Coronary artery (tissue), 2 donors: ENCODE measurements at regions not wholly inside any gene's neighbourhood (a gene's known extent, or its start where the extent isn't known, plus 50 kb on each side); places are given as distances from the start of the nearest gene placed in this dataset.
"Not testable (repeated sequence)": the region's sequence is repeated elsewhere in the genome, so short reads cannot be mapped to it uniquely, and the experiment has no call there.

ENCODE experiments used
- DNase-seq: peaks from one replicate; pipeline ENCODE4 v3.0.0-alpha.2; 2017; ENCODE audit warnings: low spot score
- H3K27ac ChIP-seq, 2 donors: fragments of 200-600 bp; sonication (generic); one replicate each; pipeline ENCODE4 v1.5.1; 2016 to 2019
- H3K4me3 ChIP-seq: fragments of 200-600 bp; sonication (generic); 2 replicates; pipeline ENCODE4 v1.5.1; 2016; ENCODE audit warnings: mild to moderate bottlenecking, moderate library complexity
- TF ChIP-seq, protein P1 (sequence below): fragments of 200-600 bp; sonication (generic); IDR thresholded peaks from one replicate; pipeline ENCODE4 v1.5.1; 2019; ENCODE audit warnings: antibody characterized with exemption

DNA sequence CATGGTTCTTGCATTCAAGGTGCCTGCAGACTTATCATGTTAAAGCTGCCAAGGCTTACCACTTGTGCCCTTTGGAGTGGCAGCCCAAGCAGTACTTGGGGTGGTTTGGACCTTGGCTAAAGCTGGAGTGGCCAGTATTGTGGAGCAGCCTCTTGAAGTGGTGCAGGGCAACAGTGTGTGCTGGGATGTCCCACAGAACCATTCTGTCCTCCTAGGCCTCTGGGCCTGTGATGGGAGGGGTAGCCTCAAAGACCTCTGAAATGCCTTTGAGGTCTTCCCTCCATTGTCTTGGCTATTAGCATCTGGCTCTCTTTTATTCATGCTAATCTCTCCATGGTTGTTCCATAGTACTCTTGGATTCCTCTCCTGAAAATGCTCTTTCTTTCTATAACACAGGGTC is 78.2 kb upstream of the SLC24A4 start:
- DNase-seq = no peak
- Histone ChIP-seq H3K27ac (no peak overlapping the region), H3K4me3 (no peak overlapping the region)
- TF ChIP-seq, protein P1, sequence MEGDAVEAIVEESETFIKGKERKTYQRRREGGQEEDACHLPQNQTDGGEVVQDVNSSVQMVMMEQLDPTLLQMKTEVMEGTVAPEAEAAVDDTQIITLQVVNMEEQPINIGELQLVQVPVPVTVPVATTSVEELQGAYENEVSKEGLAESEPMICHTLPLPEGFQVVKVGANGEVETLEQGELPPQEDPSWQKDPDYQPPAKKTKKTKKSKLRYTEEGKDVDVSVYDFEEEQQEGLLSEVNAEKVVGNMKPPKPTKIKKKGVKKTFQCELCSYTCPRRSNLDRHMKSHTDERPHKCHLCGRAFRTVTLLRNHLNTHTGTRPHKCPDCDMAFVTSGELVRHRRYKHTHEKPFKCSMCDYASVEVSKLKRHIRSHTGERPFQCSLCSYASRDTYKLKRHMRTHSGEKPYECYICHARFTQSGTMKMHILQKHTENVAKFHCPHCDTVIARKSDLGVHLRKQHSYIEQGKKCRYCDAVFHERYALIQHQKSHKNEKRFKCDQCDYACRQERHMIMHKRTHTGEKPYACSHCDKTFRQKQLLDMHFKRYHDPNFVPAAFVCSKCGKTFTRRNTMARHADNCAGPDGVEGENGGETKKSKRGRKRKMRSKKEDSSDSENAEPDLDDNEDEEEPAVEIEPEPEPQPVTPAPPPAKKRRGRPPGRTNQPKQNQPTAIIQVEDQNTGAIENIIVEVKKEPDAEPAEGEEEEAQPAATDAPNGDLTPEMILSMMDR = no peak

DNA sequence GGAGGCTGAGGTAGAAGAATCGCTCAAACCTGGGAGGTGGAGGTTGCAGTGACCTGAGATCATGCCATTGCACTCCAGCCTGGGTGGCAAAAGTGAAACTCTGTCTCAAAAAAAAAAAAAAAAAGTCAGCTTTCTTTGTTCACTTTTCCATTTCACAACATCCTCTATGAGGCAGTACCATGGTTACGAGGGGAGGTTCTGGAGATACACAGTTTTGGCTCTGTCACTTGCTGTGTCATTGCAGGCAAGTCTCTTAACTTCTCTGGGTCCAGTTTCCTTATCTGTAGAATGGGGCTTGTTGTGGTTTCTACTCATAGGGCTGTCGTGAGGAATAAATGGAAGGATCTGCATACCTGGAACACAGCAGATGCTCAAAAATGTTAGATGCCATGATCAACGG is 75.6 kb upstream of the SLC24A4 start:
- TF ChIP-seq, protein P1 = no peak
- no peak for DNase-seq
- H3K27ac ChIP-seq = no peak overlapping the region
- H3K4me3 ChIP-seq = no peak overlapping the region

DNA sequence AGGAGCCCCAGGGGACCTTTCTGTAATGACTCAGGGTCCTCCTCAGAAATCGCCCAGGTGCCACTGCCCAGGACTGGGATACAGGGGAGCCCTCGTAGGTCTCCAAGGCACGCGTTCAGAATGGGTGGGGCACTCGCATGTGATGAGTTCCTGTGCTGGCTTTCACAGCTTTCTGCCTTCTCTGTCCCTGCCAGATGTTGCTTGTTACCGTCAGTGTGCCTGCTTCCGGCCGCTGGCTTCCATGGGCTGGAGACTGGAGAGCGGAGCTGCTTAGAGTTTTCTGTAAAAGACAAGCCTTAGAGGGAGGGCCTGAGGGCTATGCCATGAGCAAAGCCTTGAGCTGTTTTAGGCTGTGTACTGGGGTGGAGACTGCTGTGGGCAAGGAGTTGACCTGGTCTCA is 75.0 kb upstream of the SLC24A4 start:
- H3K4me3 ChIP-seq = no peak overlapping the region
- no peak overlapping the region for H3K27ac ChIP-seq
- TF ChIP-seq, protein P1 = no peak
- no peak for DNase-seq

DNA sequence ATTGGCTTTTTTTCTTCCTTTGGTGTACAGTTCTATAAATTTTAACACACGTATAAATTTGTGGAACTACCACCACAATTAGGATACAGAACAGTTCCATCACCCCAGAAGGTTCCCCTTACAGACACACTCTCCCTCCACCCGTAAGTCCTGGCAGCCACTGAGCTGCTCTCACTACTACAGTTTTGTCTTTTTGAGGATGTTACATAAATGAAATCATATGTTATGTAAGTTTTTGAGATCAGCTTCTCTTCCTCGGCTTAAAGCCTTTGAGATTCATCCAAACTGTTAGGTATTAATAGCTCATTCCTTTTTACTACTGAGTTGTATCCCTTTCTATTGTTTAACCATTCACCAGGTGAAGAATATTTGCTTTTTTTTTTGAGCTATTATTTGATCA is 74.3 kb upstream of the SLC24A4 start:
- H3K27ac ChIP-seq = no peak overlapping the region
- no peak for DNase-seq

DNA sequence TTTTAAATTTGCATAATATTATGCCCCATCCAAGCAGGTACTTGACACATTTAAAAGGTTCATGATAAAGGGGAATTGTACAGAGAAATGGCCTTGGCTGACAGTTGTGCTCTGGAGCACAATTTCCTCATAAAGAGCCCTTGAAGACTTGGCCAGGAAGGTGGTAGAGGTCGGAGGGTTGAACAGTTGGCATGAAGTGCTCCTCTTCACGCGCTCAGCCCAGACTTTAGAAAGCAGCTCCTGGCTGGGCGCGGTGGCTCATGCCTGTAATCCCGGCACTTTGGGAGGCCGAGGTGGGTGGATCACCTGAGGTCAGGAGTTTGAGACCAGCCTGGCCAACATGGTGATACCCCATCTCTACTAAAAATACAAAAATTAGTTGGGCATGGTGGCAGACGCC is 72.6 kb upstream of the SLC24A4 start:
- H3K4me3 ChIP-seq, H3K27ac ChIP-seq: not testable (repeated sequence)
- DNase-seq = peak; percentile 14

More for the DNA sequence above, 74.3 kb upstream of the SLC24A4 start:
- H3K4me3 ChIP-seq = no peak overlapping the region
- TF ChIP-seq, protein P1 = no peak

DNA sequence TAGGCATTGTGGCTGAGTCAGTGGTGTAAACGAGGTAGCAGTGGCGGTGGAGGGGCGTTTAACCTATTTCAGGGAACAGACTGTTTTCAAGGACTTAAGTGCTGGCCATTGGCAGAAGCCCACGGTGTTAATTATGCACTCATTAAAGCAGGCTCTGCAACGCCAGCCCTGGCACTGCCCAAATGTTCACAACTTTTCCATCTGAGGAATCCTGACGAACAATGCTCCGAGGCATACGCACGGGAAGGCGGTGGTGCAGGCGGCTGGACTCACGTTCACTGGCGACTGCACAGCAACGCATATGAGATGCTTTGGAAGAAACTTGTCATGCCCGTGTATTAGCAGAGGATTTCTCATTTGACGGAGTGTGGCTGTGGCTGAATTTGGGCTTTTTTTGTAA is 70.6 kb upstream of the SLC24A4 start:
- H3K27ac ChIP-seq = no peak overlapping the region
- no peak overlapping the region for H3K4me3 ChIP-seq
- TF ChIP-seq, protein P1 = no peak
- DNase-seq = peak; percentile 41

DNA sequence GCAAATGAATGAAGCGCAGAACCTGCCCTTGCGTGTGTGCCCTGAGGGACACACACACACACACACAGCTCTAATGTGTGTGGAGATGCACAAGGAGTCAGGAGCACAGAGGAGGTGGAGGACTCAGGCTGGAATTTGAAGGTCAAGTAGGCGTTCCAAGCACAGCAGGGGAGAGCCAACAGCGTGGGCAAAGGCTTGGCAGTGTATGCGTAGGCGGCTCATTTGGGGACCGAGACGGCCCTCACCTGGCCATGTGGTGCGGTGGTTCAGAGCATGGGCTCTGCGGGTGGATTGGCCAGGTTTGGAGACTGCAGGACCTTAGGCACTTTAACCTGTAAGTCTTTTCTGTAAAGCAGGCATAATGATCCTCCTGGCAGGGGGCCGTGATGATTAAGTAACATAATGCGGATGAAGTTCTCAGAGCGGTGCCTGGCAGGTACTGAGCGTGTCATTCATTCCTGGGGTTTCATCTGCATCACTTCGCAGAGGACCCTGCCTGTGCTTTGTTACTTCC is 69.5 kb upstream of the SLC24A4 start:
- H3K4me3 ChIP-seq = no peak overlapping the region
- H3K27ac ChIP-seq = no peak overlapping the region
- TF ChIP-seq, protein P1 = no peak
- DNase-seq = peak; percentile 19

DNA sequence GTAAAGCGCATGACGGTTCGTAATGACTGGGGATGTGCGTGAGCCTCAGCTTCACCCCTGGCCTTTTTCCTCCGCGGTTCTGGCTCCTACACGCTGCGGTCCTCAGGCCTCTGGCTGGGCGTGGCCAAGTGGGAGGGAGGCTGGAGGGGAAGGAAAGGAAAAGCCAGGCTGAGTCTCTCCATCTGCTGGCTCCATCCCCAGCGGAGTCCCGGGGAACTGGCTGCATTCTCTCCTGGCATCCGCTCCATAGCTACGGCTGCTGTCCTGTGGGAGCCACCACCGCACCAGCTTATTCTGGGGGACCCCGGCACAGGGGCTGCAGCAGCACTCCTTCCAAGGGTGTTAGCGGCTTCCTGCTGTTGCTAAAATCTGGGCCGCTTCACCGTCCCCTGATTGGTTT is 68.2 kb upstream of the SLC24A4 start:
- Histone ChIP-seq H3K27ac (no peak overlapping the region), H3K4me3 (peak overlapping the region; percentile 64)
- TF ChIP-seq, protein P1 = no peak
- DNase-seq = peak; percentile 76
